GM12873 (cell line): ENCODE measurements at regions not wholly inside any gene's neighbourhood (a gene's known extent, or its start where the extent isn't known, plus 50 kb on each side); places are given as distances from the start of the nearest gene placed in this dataset.
A peak's percentile ranks its signal among the peaks of the same experiment; 100 is the strongest.

Experiments
- CTCF ChIP-seq: IDR thresholded peaks from 2 replicates; pipeline ENCODE4 v1.5.1; 2012; ENCODE audit warnings: low read depth, mild to moderate bottlenecking, moderate library complexity, low read length, control low read depth; ENCODE audit not compliant: insufficient read depth; ENCODE audit errors: missing control alignments

GRCh38 chr7:136228171-136228570 lies 251.0 kb upstream of the MTPN start:
- no peak for TF ChIP-seq CTCF

- TF ChIP-seq CTCF: peak; percentile 7
These were observed 237.2 kb upstream of the MTPN start for GRCh38 chr7:136214356-136214755.

- no peak for TF ChIP-seq CTCF
These were observed 235.9 kb upstream of the MTPN start for GRCh38 chr7:136213012-136213411.

GRCh38 chr7:136210664-136211063 lies 233.5 kb upstream of the MTPN start:
- no peak for TF ChIP-seq CTCF

- no peak for TF ChIP-seq CTCF
These were observed 232.9 kb upstream of the MTPN start for GRCh38 chr7:136210079-136210478.

GRCh38 chr7:136205956-136206355 lies 228.8 kb upstream of the MTPN start:
- no peak for TF ChIP-seq CTCF

GRCh38 chr7:136198168-136198567 lies 221.0 kb upstream of the MTPN start:
- TF ChIP-seq CTCF: no peak
